PC-3 (cell line): ENCODE measurements at regions not wholly inside any gene's neighbourhood (a gene's known extent, or its start where the extent isn't known, plus 50 kb on each side); places are given as distances from the start of the nearest gene placed in this dataset.

Experiments
- ATAC-seq: fragments of 200-7000 bp; cut with Tn5 transposase; 2 replicates; pipeline ENCODE4 v1.9.1; 2020; ENCODE audit warnings: mild to moderate bottlenecking, moderate library complexity
- BruUV-seq: library from RNA; stranded (reverse); fragments of 400-500 nt; replicated peaks from 2 replicates; lab custom pipeline; 2021; lab: Mats Ljungman, UMichigan
- CTCF ChIA-PET: fragments of 300-600 bp; sonication (Branson Sonifier 250); formaldehyde crosslinking; loops from one replicate; lab custom pipeline; 2022; ENCODE audit warnings: antibody characterized with exemption; lab: Charles Lee
- POLR2A ChIA-PET: fragments of 300-600 bp; sonication (Branson Sonifier 250); formaldehyde crosslinking; loops from one replicate; lab custom pipeline; 2022; ENCODE audit warnings: antibody characterized with exemption; ENCODE audit not compliant: unreplicated experiment; lab: Charles Lee
- DNase-seq: peaks from one replicate; pipeline ENCODE4 v3.0.0-alpha.2; 2015
- H2AFZ ChIP-seq: fragments of 300-600 bp; sonication (generic); 2 replicates; pipeline ENCODE4 v1.6.0; 2016; ENCODE audit warnings: antibody characterized with exemption, low read length
- H3F3A ChIP-seq: fragments of 300-600 bp; sonication (generic); one replicate; pipeline ENCODE4 v1.6.0; 2017; ENCODE audit warnings: antibody characterized with exemption, low read length, control low read depth, mild to moderate bottlenecking; ENCODE audit not compliant: unreplicated experiment
- H3K27ac ChIP-seq: fragments of 300-600 bp; sonication (generic); 2 replicates; pipeline ENCODE4 v1.5.1; 2016; ENCODE audit warnings: mild to moderate bottlenecking, low read length
- H3K27me3 ChIP-seq: fragments of 300-600 bp; sonication (generic); 2 replicates; pipeline ENCODE4 v1.6.1; 2016; ENCODE audit warnings: low read length, mixed read lengths
- H3K36me3 ChIP-seq: fragments of 300-600 bp; sonication (generic); 2 replicates; pipeline ENCODE4 v1.6.1; 2016; ENCODE audit warnings: low read depth, mixed run types, low read length, mixed read lengths
- H3K4me1 ChIP-seq: fragments of 300-600 bp; sonication (generic); 2 replicates; pipeline ENCODE4 v1.5.1; 2016; ENCODE audit warnings: low read length; ENCODE audit not compliant: insufficient read depth
- H3K4me2 ChIP-seq: fragments of 300-600 bp; sonication (generic); 2 replicates; pipeline ENCODE4 v1.6.0; 2016; ENCODE audit warnings: low read length
- H3K4me3 ChIP-seq: fragments of 300-600 bp; sonication (generic); 2 replicates; pipeline ENCODE4 v1.5.1; 2016; ENCODE audit warnings: mild to moderate bottlenecking, low read length, mixed read lengths
- H3K79me2 ChIP-seq: fragments of 300-600 bp; sonication (generic); 2 replicates; pipeline ENCODE4 v1.6.1; 2017; ENCODE audit warnings: low read length, mixed read lengths
- H3K9ac ChIP-seq: fragments of 300-600 bp; sonication (generic); 2 replicates; pipeline ENCODE4 v1.6.0; 2016; ENCODE audit warnings: mild to moderate bottlenecking, low read length
- H3K9me2 ChIP-seq: fragments of 300-600 bp; sonication (generic); replicated peaks from 2 replicates; pipeline ENCODE4 v1.6.1; 2016; ENCODE audit warnings: mixed run types, low read length, mixed read lengths
- H3K9me3 ChIP-seq: fragments of 300-600 bp; sonication (generic); 2 replicates; pipeline ENCODE4 v1.6.1; 2016; ENCODE audit warnings: low read length, mixed read lengths
- H4K20me1 ChIP-seq: fragments of 300-600 bp; sonication (generic); 2 replicates; pipeline ENCODE4 v1.6.1; 2016; ENCODE audit warnings: low read length, mixed read lengths
- EZH2 ChIP-seq: fragments of 300-600 bp; sonication (generic); IDR thresholded peaks from one replicate; pipeline ENCODE4 v1.6.1; 2017; ENCODE audit warnings: antibody characterized with exemption, mild to moderate bottlenecking, low read length; ENCODE audit not compliant: unreplicated experiment
- EZH2phosphoT487 ChIP-seq: fragments of 300-600 bp; sonication (generic); IDR thresholded peaks from 2 replicates; pipeline ENCODE4 v1.6.1; 2018; ENCODE audit warnings: mild to moderate bottlenecking, antibody characterized with exemption, low read length, borderline replicate concordance
- intact Hi-C: fragments of 100-400 bp; cut with micrococcal nuclease; formaldehyde crosslinking; loops from 2 replicates; pipeline ENCODE4 v1.9.0; 2023
- TF ChIP-seq, protein P1 (sequence below): fragments of 300-600 bp; sonication (generic); conservative IDR thresholded peaks from 2 replicates; pipeline ENCODE4 v1.5.1; 2017; ENCODE audit warnings: antibody characterized with exemption, low read depth, mild to moderate bottlenecking, low read length

GRCh38 chr20:11711214-11711613, 206.5 kb upstream of the BTBD3 start:
- ATAC-seq (no peak), DNase-seq (no peak)
- TF ChIP-seq EZH2 (no peak), EZH2phosphoT487 (no peak)
- TF ChIP-seq, protein P1, sequence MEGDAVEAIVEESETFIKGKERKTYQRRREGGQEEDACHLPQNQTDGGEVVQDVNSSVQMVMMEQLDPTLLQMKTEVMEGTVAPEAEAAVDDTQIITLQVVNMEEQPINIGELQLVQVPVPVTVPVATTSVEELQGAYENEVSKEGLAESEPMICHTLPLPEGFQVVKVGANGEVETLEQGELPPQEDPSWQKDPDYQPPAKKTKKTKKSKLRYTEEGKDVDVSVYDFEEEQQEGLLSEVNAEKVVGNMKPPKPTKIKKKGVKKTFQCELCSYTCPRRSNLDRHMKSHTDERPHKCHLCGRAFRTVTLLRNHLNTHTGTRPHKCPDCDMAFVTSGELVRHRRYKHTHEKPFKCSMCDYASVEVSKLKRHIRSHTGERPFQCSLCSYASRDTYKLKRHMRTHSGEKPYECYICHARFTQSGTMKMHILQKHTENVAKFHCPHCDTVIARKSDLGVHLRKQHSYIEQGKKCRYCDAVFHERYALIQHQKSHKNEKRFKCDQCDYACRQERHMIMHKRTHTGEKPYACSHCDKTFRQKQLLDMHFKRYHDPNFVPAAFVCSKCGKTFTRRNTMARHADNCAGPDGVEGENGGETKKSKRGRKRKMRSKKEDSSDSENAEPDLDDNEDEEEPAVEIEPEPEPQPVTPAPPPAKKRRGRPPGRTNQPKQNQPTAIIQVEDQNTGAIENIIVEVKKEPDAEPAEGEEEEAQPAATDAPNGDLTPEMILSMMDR, result no peak

DNA sequence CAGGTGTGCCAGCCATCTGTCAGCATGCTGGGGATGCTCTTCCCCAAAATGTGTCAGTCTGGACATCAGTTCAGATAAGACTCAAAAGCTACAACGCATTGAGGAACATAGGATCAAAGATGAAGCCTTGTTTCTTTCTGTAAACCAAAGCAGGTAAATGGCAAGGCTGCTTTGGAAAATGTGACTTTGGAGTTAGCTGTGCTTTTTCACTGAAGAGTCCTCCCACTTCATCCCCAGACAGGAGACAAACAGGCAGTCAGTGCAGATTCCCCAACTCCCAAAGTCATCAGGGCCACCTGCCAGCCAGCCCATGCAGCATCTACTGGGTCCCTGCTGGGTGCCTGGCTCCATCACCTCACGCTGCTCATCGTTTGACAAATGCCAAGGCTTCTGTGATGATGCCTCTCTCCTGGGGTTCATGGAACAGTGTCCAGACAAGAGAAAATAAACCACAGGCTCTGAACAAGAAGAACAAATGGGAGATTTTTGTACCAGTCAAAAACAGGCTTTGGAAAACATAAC, 205.0 kb upstream of the BTBD3 start:
- ATAC-seq, result no peak

More at GRCh38 chr20:11711214-11711613, 206.5 kb upstream of the BTBD3 start:
- H3F3A ChIP-seq, result no peaks in the 10 kb centered on the region
- no peak overlapping the region for H3K9ac ChIP-seq
- POLR2A ChIA-PET, result interaction anchor here (0.7 kb wide), 1 partner anchor 21 kb away, joined by 3 read pairs; no protein-coding TSS in a partner anchor
- H3K4me1 ChIP-seq, result no peaks in the 10 kb centered on the region
- intact Hi-C loops, result no loop called here
- H3K9me3 ChIP-seq, result no peaks in the 10 kb centered on the region
- H3K4me2 ChIP-seq, result no peak overlapping the region
- H2AFZ ChIP-seq, result no peak overlapping the region
- H3K9me2 ChIP-seq, result no peaks in the 10 kb centered on the region
- H3K27ac ChIP-seq, result no peak overlapping the region
- CTCF ChIA-PET, result no interaction called here
- no peaks in the 10 kb centered on the region for H3K79me2 ChIP-seq
- H3K4me3 ChIP-seq, result no peak overlapping the region
- H3K36me3 ChIP-seq, result no peaks in the 10 kb centered on the region
- H3K27me3 ChIP-seq, result peaks cover 58% of the 10 kb centered on the region
- H4K20me1 ChIP-seq, result no peaks in the 10 kb centered on the region
- no TSS peak for BruUV-seq

DNA sequence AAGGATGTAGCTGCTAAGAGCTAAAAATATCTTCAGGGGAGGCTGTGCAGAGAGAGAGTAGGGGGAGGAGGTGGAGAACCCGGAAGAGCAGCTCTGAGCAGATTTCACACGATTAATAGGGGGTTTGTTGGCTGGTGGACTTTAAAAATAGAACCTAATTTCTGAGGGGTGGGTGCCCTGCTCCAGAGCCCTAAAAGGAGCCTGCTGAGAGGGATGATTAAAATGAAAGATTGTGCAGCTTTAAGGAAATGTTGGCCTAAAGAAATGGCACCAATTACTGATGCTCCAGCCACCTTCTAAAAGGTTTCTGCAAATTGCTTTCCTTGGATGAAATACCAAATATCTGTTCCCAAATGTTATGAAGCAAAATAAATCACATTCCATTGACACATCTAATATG, 202.8 kb upstream of the BTBD3 start:
- POLR2A ChIA-PET, result no interaction called here
- BruUV-seq, result no TSS peak

More for the DNA sequence above, 205.0 kb upstream of the BTBD3 start:
- BruUV-seq, result no TSS peak
- TF ChIP-seq EZH2, result no peak
- TF ChIP-seq, protein P1, result no peak
- TF ChIP-seq EZH2phosphoT487, result no peak
- no peaks in the 10 kb centered on the region for H3K36me3 ChIP-seq
- H4K20me1 ChIP-seq, result no peaks in the 10 kb centered on the region
- H3K9me3 ChIP-seq, result no peaks in the 10 kb centered on the region
- no peak for DNase-seq
- H3F3A ChIP-seq, result no peaks in the 10 kb centered on the region
- ChIA-PET CTCF (no interaction called here), POLR2A (no interaction called here)
- H3K27me3 ChIP-seq, result peaks cover 57% of the 10 kb centered on the region
- no peak overlapping the region for H3K4me2 ChIP-seq
- H3K4me1 ChIP-seq, result no peaks in the 10 kb centered on the region
- H3K9me2 ChIP-seq, result no peaks in the 10 kb centered on the region
- H2AFZ ChIP-seq, result no peak overlapping the region
- no peaks in the 10 kb centered on the region for H3K79me2 ChIP-seq
- H3K9ac ChIP-seq, result no peak overlapping the region
- no peak overlapping the region for H3K4me3 ChIP-seq
- no peak overlapping the region for H3K27ac ChIP-seq
- intact Hi-C loops, result no loop called here

More for the DNA sequence above, 202.8 kb upstream of the BTBD3 start:
- Histone ChIP-seq H3K9me2 (no peaks in the 10 kb centered on the region), H4K20me1 (no peaks in the 10 kb centered on the region), H3K27me3 (peaks cover 66% of the 10 kb centered on the region), H3K9me3 (no peaks in the 10 kb centered on the region), H3K9ac (no peak overlapping the region), H3K4me2 (no peak overlapping the region), H2AFZ (no peak overlapping the region), H3K4me1 (no peaks in the 10 kb centered on the region), H3K79me2 (no peaks in the 10 kb centered on the region), H3K36me3 (no peaks in the 10 kb centered on the region), H3K4me3 (no peak overlapping the region), H3F3A (no peaks in the 10 kb centered on the region), H3K27ac (no peak overlapping the region)
- CTCF ChIA-PET, result no interaction called here
- ATAC-seq (no peak), DNase-seq (no peak)
- intact Hi-C loops, result no loop called here
- no peak for TF ChIP-seq EZH2
- no peak for TF ChIP-seq EZH2phosphoT487
- TF ChIP-seq, protein P1, result no peak
